GM21529 (cell line): ENCODE measurements at regions not wholly inside any gene's neighbourhood (a gene's known extent, or its start where the extent isn't known, plus 50 kb on each side); places are given as distances from the start of the nearest gene placed in this dataset.

Source experiments
- ATAC-seq: cut with Tn5 transposase; IDR thresholded peaks from one replicate; pipeline ENCODE4 v1.9.1; 2021; ENCODE audit not compliant: unreplicated experiment

DNA sequence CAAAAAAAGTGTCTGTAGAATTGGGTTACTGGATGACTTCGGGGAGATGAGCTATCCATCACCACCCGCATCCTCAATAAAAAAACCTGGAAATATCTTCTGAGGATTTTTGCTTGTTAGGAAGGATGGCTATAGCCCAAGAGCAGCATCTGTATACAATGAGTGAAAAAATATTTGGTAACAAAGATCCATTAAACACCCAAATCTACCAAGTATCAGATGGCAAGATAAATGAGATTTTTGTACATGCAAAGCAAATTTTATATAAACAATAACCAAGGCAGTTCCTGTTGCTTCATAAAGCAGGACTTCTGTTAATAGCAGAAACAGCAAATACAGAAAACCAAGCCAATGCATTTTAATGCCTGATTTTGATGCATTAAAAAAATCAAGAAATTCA is 166.6 kb downstream of the SLC28A3 start:
- ATAC-seq: no peak

DNA sequence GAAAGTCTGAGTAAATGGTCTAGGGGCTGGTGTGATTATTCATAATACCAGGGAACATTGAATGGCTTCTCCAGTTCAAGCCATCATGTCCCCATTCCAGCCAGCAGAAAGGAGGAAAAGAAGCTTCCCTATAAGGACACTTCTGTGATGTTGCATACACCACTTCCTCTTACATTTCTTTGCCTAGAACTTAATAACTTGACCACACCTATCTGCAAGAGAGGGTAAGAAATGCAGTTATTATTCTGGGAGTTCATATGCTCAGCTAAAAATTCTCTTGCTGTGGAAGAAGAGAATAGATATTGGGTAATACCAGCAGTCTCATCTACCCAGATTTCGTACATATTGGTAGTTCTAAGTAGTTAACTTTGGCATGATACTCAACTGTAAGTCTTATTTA is 166.1 kb downstream of the SLC28A3 start:
- ATAC-seq: no peak

DNA sequence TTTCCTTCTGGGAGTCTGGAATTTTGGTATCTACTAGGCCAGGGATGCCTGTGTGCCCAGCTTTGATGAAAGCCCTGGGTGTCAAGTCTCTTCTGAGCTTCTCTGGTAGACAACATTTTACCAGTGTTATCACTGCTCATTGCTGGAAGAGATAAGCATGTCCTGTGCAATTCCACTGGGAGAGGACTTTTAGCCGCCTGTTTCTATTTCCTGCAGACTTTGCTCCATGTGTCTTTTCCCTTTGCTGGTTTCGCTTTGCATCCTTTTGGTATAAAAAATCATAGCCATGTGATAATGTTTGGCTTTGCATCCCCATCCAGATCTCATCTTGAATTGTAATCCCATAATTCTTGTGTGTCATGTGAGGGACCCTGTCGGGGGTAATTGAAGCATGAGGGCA is 163.2 kb downstream of the SLC28A3 start:
- no peak for ATAC-seq

DNA sequence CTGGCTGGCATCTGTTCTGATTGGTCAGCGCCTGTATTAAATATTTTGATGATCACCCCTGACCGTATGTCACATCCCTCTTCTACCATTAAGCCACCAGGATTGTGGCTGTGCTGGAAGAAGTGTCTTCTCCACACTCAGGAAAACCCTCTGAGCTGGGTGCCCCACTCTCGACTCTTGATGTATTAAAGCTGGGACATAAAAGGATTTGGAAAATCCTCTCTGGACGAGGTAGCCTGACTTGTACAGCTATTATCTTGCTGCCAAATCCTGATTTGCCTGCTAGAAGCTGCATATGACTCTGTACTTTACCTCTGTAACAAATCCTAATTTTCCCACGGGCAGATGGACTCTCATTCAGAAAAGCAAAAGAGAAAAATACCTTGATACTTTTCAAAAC is 161.0 kb downstream of the SLC28A3 start:
- no peak for ATAC-seq

DNA sequence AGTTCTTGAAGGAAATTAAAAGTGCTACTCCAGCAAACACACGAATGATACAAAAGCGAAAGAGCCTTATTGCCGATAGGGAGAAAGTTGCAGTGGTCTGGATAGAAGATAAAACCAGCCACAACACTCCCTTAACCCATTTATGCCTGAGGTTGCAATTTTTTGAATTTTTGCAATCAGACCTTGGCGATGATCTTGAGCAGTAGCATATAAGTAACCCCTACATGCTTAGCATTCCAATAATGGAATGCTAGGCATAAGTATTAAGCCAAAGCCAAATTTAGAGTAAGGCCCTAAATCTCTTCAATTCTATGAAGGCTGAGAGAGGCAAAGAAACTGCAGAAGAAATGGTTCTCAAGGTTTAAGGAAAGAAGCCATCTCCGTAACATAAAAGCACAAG is 153.5 kb downstream of the SLC28A3 start:
- ATAC-seq: no peak

DNA sequence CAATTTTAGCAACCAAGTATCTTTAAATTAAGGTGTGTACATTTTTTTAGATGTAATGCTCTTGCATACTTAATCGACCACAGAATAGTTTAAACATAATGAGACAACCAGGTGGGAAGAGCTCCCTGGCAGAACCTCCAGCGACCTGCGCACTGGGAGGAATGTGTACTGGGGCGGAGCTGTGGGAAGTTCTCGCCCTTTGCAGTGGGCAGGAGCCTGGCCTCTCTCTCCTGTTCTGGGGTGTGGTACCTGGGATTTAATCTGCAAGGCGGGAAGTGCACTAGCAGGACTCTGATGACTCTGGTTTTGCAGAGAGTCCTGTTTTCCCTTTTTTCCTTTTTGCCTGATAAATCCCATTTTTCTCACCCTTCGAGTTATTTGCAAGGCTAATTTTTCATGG is 150.7 kb downstream of the SLC28A3 start:
- ATAC-seq: no peak

DNA sequence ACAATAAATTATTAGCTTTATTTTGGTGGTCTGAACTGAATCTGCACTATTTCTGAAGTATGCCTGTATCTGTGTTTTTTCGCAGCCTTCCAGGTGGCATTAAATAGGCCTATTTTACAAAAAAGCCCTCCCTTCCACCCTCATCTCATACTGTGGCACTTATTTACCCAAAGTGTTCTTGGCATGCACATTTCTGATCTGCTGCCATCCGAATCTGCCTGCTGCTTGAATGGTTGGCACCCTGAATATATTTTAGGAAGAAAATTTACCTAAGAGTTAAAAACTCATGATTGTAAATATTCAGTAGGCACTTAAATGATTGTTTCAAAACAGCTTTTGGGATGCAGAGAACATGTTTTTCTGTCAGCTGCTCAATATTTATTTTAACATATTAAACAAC is 150.1 kb downstream of the SLC28A3 start:
- no peak for ATAC-seq

DNA sequence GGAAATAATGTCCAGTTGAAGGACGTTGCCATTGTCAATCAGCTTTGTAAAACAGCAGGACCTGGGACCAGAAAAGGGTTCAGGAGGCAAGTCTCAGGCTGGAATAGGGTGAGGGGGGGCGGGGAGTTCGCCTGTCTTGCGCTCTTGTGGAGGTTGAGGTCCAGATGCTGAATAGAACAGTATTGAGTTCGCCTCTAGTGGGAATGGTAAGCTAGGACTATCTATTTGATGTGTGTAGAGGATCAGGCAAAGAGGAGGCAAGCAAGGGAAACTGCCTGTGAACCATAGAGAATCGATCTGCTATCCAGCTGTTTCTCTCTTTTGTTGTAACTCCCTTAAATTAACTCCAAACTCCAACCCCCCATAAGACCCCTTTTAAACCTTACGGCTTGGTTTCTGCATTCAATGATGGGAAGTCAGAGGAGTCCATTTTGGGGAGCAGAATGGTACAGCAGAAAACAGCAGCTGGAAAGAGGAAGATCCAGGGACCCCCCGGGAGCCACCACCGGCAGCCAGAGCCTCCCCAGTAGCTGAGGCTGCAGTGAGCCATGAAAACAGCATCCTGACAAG is 133.7 kb downstream of the SLC28A3 start:
- ATAC-seq: no peak

DNA sequence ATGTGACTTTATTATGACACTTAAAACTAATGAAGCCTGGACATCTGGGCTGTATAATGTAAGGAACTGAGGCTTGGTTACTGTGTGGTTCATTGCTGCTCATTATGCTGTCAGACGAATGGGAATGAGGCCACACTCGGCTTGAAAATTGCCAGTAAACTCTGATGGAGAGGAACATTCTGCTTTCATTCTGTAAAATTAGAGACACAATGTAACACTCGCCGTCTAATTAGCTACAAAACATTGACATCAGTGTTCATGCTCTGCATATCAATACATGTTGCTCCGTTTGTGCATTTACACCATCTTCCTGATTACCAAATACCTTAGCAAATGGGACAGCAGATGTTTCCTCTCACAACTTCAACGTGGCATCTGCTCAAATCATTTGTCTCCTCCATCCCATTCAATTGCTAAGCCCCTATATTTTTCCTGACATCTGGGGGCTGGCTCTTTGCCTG is 133.0 kb downstream of the SLC28A3 start:
- ATAC-seq: no peak

DNA sequence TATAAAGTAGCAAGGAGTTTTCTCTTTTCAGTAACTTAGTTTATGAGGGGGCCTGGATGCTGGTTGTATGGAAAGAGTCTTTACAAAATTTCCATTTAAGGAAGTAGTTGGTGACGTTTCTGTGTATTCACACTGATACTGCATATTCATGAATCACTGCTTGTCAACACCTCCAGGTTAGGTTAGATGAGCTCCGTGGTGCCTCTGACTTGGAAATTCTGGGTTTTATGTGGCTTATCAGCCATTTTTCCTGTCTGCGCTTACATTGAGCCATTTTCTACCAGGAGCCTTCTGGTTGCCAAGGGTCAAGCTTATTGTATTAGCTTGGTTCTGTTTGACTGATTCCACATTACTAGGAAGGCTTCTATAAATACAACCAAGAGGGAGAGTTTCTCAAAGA is 128.3 kb downstream of the SLC28A3 start:
- ATAC-seq: no peak

DNA sequence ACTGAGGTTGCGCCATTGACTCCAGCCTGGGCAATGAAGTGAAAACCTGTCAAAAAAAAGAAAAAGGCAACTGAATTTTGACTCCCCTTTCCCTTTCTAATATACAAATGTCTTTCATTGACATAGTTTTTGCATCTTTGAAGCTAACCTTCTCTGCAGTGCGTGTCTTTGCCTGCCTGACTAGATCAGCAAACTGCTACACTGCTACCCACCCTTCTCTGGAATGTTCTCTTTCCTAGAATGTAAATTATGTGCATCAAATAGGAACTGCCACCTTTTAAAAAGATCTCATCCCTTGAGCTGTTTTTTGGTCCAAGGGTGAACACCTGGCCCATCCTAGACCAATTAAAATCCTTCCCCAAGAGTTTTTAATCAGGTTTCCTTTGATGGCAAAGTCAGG is 127.6 kb downstream of the SLC28A3 start:
- ATAC-seq: no peak

DNA sequence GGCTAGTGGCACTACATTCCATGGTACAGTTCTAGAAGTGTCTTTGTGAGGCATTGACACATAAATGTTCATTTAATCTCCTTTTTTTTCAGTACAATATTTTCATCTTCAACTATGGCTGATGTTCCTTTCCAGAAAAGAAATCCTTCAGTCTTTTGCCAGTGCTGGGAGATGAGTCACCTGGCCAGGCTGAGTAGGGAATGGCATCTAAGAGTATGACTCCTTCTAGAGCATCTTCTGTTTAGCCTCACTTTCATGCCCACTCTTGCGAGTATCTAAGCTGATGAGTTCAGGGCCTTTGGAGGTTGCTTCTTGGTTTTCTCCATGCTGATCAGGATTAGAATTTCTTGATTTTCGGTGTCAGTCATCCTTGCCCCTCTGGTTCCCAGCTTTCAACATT is 124.4 kb downstream of the SLC28A3 start:
- no peak for ATAC-seq

DNA sequence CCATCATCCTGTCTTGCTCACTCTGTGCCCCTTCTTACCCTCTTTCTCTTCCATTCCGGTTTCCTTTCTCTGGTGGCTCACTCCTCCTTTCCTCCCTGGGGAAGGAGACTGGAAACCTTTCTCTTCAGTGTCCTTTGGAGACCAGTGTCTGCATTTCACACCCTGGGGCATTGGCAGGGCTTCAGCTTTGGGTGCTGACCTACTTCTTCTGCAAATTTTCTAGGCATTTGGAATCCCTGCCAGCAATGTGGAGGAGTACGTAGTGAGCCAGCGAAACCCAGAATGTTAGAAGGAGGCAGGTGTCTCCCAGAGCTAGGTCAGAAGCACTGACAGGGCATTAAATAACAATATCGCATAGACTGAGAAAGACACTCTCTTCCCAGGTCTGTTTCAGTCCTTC is 122.2 kb downstream of the SLC28A3 start:
- no peak for ATAC-seq

DNA sequence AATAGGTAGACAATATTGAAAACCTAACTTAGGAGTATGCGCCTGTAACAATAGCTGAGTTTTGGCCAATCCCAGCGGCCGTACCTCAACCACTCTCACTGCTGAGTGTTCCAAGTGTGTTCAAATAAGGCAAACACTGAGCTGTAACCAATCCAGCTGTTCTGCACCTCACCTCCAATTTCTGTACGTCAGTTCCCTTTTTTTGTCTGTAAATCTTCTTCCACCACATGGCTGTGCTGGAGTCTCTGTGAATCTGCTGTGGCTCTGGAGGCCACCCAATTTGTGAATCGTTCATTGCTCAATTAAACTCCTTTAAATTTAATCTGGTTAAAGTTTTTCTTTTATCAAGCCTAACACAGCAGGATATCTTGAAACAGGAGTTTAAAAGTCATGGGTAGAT is 116.3 kb downstream of the SLC28A3 start:
- no peak for ATAC-seq
